ENCODE measurements at regions not wholly inside any gene's neighbourhood (a gene's known extent, or its start where the extent isn't known, plus 50 kb on each side); places are given as distances from the start of the nearest gene placed in this dataset.

- TF ChIP-seq CTCF (IDR thresholded peaks at IDR 0.05), result no peak
- TF ChIP-seq POLR2AphosphoS5 (IDR thresholded peaks at IDR 0.05; ENCODE audit: low read depth, low read length), result no peak
- TF ChIP-seq SIN3A (IDR thresholded peaks at IDR 0.05; ENCODE audit: borderline replicate concordance, insufficient read depth, low read depth, low read length), result no peak
- TF ChIP-seq REST (IDR thresholded peaks at IDR 0.05; ENCODE audit: insufficient read depth in 1 of 2, low read depth in 2 of 2, low read length in 1 of 2), result no peak
- TF ChIP-seq TCF7L2 (IDR thresholded peaks at IDR 0.05; ENCODE audit: low read depth, low read length), result no peak
Measured at GRCh38 chr4:36003051-36003450, 241.3 kb downstream of the ARAP2 start.

Measured in Panc1 (cell line).